ENCODE measurements at regions not wholly inside any gene's neighbourhood (a gene's known extent, or its start where the extent isn't known, plus 50 kb on each side); places are given as distances from the start of the nearest gene placed in this dataset.
"Not testable (repeated sequence)": the region's sequence is repeated elsewhere in the genome, so short reads cannot be mapped to it uniquely, and the experiment has no call there.

- no peaks in the 10 kb centered on the region for H3K9me3 Mint-ChIP-seq
- no peaks in the 10 kb centered on the region for H3K4me1 Mint-ChIP-seq (ENCODE audit: low read depth)
- no peaks in the 10 kb centered on the region for H3K36me3 Mint-ChIP-seq (ENCODE audit: low read depth)
- no peak overlapping the region for H3K4me3 Mint-ChIP-seq
- H3K27ac Mint-ChIP-seq, result no peak overlapping the region
- no peaks in the 10 kb centered on the region for H3K27me3 Mint-ChIP-seq (ENCODE audit: low read depth)
- DNase-seq (ENCODE audit: low spot score), result no peak
Observed at GRCh38 chr4:162847945-162848549, 318.6 kb downstream of the NAF1 start.

- Mint-ChIP-seq H3K4me1 (ENCODE audit: low read depth) (no peaks in the 10 kb centered on the region), H3K27me3 (ENCODE audit: low read depth) (no peaks in the 10 kb centered on the region), H3K27ac (no peak overlapping the region), H3K9me3 (no peaks in the 10 kb centered on the region), H3K4me3 (no peak overlapping the region), H3K36me3 (ENCODE audit: low read depth) (no peaks in the 10 kb centered on the region)
- DNase-seq (ENCODE audit: low spot score), result no peak
Observed at GRCh38 chr4:162841753-162842152, 324.9 kb downstream of the NAF1 start.

- no peaks in the 10 kb centered on the region for H3K27me3 Mint-ChIP-seq (ENCODE audit: low read depth)
- no peak for DNase-seq (ENCODE audit: low spot score)
- no peaks in the 10 kb centered on the region for H3K4me1 Mint-ChIP-seq (ENCODE audit: low read depth)
- H3K4me3 Mint-ChIP-seq, result no peak overlapping the region
- H3K9me3 Mint-ChIP-seq, result no peaks in the 10 kb centered on the region
- no peak overlapping the region for H3K27ac Mint-ChIP-seq
- no peaks in the 10 kb centered on the region for H3K36me3 Mint-ChIP-seq (ENCODE audit: low read depth)
Observed at GRCh38 chr4:162839814-162840213, 326.9 kb downstream of the NAF1 start.

- Mint-ChIP-seq H3K36me3 (ENCODE audit: low read depth) (no peaks in the 10 kb centered on the region), H3K27me3 (ENCODE audit: low read depth) (no peaks in the 10 kb centered on the region), H3K27ac (no peak overlapping the region), H3K4me3 (no peak overlapping the region), H3K9me3 (no peaks in the 10 kb centered on the region), H3K4me1 (ENCODE audit: low read depth) (no peaks in the 10 kb centered on the region)
- no peak for DNase-seq (ENCODE audit: low spot score)
Observed at GRCh38 chr4:162838671-162839070, 328.0 kb downstream of the NAF1 start.

DNA sequence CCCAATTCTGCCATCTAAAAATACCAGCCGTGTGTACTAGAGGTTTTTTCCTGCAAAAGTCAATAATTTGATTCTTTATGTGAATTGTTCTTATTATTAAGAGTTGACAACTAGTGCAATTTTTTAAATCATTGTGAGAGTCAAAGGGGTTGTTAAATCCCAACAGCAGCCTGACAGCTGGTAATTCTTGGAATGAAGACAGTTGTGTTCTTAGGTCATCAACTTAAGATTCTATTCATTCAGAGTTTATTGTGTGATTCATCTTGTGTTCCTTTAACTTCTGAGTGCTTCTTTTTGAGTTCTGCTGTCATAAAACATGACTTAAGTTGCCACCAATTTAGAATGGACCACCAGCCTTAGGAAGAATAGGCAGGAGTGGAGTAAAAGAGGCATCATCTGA is 329.0 kb downstream of the NAF1 start:
- no peaks in the 10 kb centered on the region for H3K27me3 Mint-ChIP-seq (ENCODE audit: low read depth)
- H3K36me3 Mint-ChIP-seq (ENCODE audit: low read depth), result no peaks in the 10 kb centered on the region
- no peak overlapping the region for H3K27ac Mint-ChIP-seq
- H3K4me1 Mint-ChIP-seq (ENCODE audit: low read depth), result no peaks in the 10 kb centered on the region
- no peak for DNase-seq (ENCODE audit: low spot score)
- no peak overlapping the region for H3K4me3 Mint-ChIP-seq
- H3K9me3 Mint-ChIP-seq, result no peaks in the 10 kb centered on the region

DNA sequence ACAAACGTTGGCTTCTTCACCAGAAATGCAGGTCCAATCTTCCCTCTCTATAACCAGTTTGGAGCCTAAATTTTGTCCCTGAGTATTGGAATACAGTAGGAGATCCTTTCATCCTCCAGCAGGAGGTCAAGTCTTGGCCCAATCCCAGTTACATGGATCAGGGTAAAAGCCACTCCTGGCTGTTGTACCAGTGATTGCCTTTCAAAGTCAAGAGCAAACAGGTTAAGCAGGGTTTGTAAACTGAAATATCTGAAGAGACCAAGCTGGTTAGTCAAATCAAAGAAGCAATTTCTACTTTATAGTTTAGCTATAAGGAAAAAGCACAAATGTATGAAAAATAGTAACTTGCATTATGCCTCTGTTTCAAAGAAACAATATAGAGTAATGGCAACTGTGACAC is 329.4 kb downstream of the NAF1 start:
- Mint-ChIP-seq H3K9me3 (no peaks in the 10 kb centered on the region), H3K27me3 (ENCODE audit: low read depth) (no peaks in the 10 kb centered on the region), H3K27ac (no peak overlapping the region), H3K4me3 (no peak overlapping the region), H3K36me3 (ENCODE audit: low read depth) (no peaks in the 10 kb centered on the region), H3K4me1 (ENCODE audit: low read depth) (no peaks in the 10 kb centered on the region)
- no peak for DNase-seq (ENCODE audit: low spot score)

GRCh38 chr4:162836773-162837172 is 329.9 kb downstream of the NAF1 start:
- no peaks in the 10 kb centered on the region for H3K27me3 Mint-ChIP-seq (ENCODE audit: low read depth)
- no peaks in the 10 kb centered on the region for H3K36me3 Mint-ChIP-seq (ENCODE audit: low read depth)
- no peaks in the 10 kb centered on the region for H3K4me1 Mint-ChIP-seq (ENCODE audit: low read depth)
- H3K27ac Mint-ChIP-seq, result no peak overlapping the region
- no peaks in the 10 kb centered on the region for H3K9me3 Mint-ChIP-seq
- no peak for DNase-seq (ENCODE audit: low spot score)
- H3K4me3 Mint-ChIP-seq, result no peak overlapping the region

DNA sequence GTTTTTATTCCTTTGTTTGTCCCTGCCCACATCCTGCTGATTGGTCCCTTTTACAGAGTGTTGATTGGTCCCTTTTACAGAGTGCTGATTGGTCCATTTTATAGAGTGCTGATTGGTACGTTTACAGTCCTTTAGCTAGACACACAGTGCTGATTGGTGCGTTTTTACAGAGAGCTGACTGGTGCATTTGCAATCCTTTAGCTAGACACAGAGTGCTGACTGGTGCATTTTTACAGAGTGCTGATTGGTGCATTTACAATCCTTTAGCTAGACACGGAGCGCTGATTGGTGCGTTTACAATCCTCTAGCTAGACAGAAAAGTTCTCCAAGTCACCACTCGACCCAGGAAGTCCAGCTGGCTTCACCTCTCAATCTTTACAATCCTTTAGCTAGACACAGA is 330.4 kb downstream of the NAF1 start:
- H3K27ac Mint-ChIP-seq; H3K27me3 Mint-ChIP-seq (ENCODE audit: low read depth); H3K4me3 Mint-ChIP-seq; H3K9me3 Mint-ChIP-seq; H3K4me1 Mint-ChIP-seq (ENCODE audit: low read depth); DNase-seq (ENCODE audit: low spot score); H3K36me3 Mint-ChIP-seq (ENCODE audit: low read depth): not testable (repeated sequence)

DNA sequence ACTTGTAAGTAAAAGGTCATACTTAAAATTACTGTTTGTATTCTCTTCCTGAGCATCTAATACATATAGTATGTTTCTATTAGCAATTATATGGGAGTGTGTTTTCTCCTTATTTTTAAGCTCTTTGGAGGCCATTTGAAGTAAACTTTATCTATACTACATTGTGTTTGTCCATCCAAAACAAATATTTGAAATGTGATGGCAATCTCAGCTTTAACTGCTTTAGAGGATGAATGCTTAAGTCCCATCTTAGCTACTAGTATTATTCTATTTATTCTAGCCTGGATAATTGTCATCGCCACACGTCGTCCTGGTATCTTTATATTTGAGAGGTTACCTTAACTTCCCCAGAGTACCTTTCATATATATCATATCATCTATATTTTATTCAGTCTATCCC is 335.8 kb downstream of the NAF1 start:
- Mint-ChIP-seq H3K27ac (no peak overlapping the region), H3K4me1 (ENCODE audit: low read depth) (no peaks in the 10 kb centered on the region), H3K9me3 (no peaks in the 10 kb centered on the region), H3K4me3 (no peak overlapping the region), H3K36me3 (ENCODE audit: low read depth) (no peaks in the 10 kb centered on the region), H3K27me3 (ENCODE audit: low read depth) (no peaks in the 10 kb centered on the region)
- no peak for DNase-seq (ENCODE audit: low spot score)

DNA sequence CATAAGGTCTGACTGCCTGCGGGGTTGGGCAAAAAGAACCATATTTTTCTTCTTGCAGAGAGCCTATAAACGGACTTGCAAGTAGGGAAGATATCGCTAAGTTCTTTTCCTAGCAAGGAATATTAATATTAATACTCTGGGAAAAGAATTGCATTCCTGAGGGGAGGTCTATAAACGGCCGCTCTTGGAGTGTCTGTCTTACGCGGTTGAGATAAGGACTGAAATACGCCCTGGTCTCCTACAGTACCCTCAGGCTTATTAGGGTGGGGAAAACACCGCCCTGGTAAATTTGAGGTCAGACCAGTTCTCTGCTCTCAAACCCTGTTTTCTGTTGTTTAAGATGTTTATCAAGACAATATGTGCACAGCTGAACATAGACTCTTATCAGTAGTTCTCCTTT is 349.3 kb downstream of the NAF1 start:
- not testable (repeated sequence) for H3K4me1 Mint-ChIP-seq (ENCODE audit: low read depth); H3K27me3 Mint-ChIP-seq (ENCODE audit: low read depth); H3K4me3 Mint-ChIP-seq; H3K27ac Mint-ChIP-seq; H3K36me3 Mint-ChIP-seq (ENCODE audit: low read depth); DNase-seq (ENCODE audit: low spot score); H3K9me3 Mint-ChIP-seq

DNA sequence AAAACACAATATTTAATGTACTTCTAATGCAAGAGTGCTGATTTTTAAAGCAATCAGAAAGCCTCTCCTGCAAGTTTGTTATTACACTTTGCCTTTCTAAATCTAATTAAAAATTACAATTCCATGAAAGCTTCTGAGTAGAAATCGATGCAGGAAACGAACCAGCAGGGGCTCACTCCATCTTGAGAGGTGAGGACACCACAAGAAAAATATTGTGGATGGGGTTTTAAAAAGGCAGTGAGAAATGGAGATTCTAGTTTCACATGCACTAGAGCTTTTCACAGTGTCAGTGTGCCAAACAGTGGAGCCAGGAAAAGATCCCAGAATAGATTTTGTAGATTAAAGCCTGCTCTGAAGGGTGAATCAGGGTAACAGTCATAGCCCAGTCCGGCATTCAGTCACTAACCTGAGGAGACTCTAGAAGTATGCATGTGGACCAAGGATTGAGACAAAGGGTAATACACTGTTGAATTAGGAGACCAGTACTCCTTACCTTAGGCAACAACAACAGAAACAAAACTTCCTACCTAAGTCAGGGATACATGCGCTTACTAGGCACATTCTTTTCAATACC is 362.3 kb downstream of the NAF1 start:
- Mint-ChIP-seq H3K36me3 (ENCODE audit: low read depth) (no peaks in the 10 kb centered on the region), H3K27me3 (ENCODE audit: low read depth) (no peaks in the 10 kb centered on the region), H3K4me3 (no peak overlapping the region), H3K4me1 (ENCODE audit: low read depth) (no peaks in the 10 kb centered on the region), H3K27ac (no peak overlapping the region), H3K9me3 (no peaks in the 10 kb centered on the region)
- DNase-seq (ENCODE audit: low spot score), result no peak

GRCh38 chr4:162803378-162803777 is 363.3 kb downstream of the NAF1 start:
- H3K27me3 Mint-ChIP-seq (ENCODE audit: low read depth), result no peaks in the 10 kb centered on the region
- no peaks in the 10 kb centered on the region for H3K9me3 Mint-ChIP-seq
- H3K4me1 Mint-ChIP-seq (ENCODE audit: low read depth), result no peaks in the 10 kb centered on the region
- H3K36me3 Mint-ChIP-seq (ENCODE audit: low read depth), result no peaks in the 10 kb centered on the region
- no peak overlapping the region for H3K4me3 Mint-ChIP-seq
- no peak for DNase-seq (ENCODE audit: low spot score)
- H3K27ac Mint-ChIP-seq, result no peak overlapping the region

GRCh38 chr4:162797108-162797507 is 369.6 kb downstream of the NAF1 start:
- Mint-ChIP-seq H3K4me3 (no peak overlapping the region), H3K4me1 (ENCODE audit: low read depth) (no peaks in the 10 kb centered on the region), H3K36me3 (ENCODE audit: low read depth) (no peaks in the 10 kb centered on the region), H3K27ac (no peak overlapping the region), H3K9me3 (no peaks in the 10 kb centered on the region), H3K27me3 (ENCODE audit: low read depth) (no peaks in the 10 kb centered on the region)
- no peak for DNase-seq (ENCODE audit: low spot score)

GRCh38 chr4:162793571-162793970 is 373.1 kb downstream of the NAF1 start:
- Mint-ChIP-seq H3K27ac (no peak overlapping the region), H3K4me1 (ENCODE audit: low read depth) (no peaks in the 10 kb centered on the region), H3K9me3 (no peaks in the 10 kb centered on the region), H3K36me3 (ENCODE audit: low read depth) (no peaks in the 10 kb centered on the region), H3K4me3 (no peak overlapping the region), H3K27me3 (ENCODE audit: low read depth) (no peaks in the 10 kb centered on the region)
- DNase-seq (ENCODE audit: low spot score), result no peak

DNA sequence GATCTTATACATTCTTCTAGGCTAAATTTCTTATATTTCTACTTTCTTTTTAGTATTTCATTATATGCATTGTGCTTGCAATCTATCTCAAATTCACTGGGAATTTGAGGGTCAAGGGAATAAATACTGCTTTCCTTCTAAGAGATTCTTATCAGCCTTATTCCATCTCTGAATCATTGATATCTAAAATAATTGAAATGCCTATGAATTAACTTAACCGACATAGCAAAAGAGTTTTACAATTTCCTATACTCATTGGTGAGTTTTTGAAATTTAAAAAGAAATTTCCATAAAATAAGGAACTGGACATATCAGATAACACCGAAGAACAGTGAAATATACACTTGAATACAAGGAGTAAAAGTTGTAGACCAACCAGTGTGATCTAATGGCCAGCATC is 373.7 kb downstream of the NAF1 start:
- no peaks in the 10 kb centered on the region for H3K4me1 Mint-ChIP-seq (ENCODE audit: low read depth)
- no peak for DNase-seq (ENCODE audit: low spot score)
- H3K4me3 Mint-ChIP-seq, result no peak overlapping the region
- H3K27ac Mint-ChIP-seq, result no peak overlapping the region
- H3K9me3 Mint-ChIP-seq, result no peaks in the 10 kb centered on the region
- no peaks in the 10 kb centered on the region for H3K27me3 Mint-ChIP-seq (ENCODE audit: low read depth)
- no peaks in the 10 kb centered on the region for H3K36me3 Mint-ChIP-seq (ENCODE audit: low read depth)
